ENCODE measurements at regions not wholly inside any gene's neighbourhood (a gene's known extent, or its start where the extent isn't known, plus 50 kb on each side); places are given as distances from the start of the nearest gene placed in this dataset.

DNA sequence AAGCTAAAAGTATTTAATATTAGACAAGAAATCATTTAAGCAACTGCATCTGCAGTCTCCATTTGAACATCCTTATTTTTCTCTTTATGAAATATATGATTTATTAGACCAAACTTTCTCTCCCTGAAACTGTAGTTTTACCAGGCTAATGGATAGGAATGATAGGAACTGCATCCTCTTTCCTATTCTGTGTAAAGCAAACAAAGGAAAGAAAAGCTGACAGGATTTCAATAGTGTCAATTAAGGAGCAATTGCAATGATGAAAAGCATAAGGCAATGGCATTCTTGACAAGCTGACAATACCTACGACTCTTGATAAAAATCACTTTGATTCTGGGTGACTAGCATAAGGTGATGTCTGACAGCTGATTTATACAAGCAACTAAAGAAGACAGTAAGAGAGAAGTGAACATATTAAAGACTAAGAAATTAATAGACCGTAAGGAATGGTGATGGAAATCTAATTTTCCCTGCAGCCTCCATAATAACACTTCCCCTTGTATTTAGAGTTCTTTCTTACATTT lies 502.5 kb downstream of the TECRL start:
- TF ChIP-seq, protein P1, sequence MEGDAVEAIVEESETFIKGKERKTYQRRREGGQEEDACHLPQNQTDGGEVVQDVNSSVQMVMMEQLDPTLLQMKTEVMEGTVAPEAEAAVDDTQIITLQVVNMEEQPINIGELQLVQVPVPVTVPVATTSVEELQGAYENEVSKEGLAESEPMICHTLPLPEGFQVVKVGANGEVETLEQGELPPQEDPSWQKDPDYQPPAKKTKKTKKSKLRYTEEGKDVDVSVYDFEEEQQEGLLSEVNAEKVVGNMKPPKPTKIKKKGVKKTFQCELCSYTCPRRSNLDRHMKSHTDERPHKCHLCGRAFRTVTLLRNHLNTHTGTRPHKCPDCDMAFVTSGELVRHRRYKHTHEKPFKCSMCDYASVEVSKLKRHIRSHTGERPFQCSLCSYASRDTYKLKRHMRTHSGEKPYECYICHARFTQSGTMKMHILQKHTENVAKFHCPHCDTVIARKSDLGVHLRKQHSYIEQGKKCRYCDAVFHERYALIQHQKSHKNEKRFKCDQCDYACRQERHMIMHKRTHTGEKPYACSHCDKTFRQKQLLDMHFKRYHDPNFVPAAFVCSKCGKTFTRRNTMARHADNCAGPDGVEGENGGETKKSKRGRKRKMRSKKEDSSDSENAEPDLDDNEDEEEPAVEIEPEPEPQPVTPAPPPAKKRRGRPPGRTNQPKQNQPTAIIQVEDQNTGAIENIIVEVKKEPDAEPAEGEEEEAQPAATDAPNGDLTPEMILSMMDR (IDR thresholded peaks at IDR 0.05) = no peak
- no peak for TF ChIP-seq POLR2A (IDR thresholded peaks at IDR 0.05)

Measured in testis (tissue), 2 donors.